ENCODE measurements at regions not wholly inside any gene's neighbourhood (a gene's known extent, or its start where the extent isn't known, plus 50 kb on each side); places are given as distances from the start of the nearest gene placed in this dataset.

GRCh38 chr3:945738-946137 lies 147.1 kb upstream of the CNTN6 start:
- Mint-ChIP-seq H3K27me3 (ENCODE audit: low read depth) (peaks cover 2% of the 10 kb centered on the region), H3K4me3 (no peak overlapping the region), H3K9me3 (peaks cover 3% of the 10 kb centered on the region), H3K4me1 (no peaks in the 10 kb centered on the region), H3K36me3 (ENCODE audit: low read depth) (no peaks in the 10 kb centered on the region), H3K27ac (ENCODE audit: unreplicated experiment) (no peak overlapping the region)
- TF ChIP-seq CTCF (conservative IDR thresholded peaks at IDR 0.05), result no peak
- no peak for DNase-seq (ENCODE audit: low read depth, low spot score)

GRCh38 chr3:952906-953305 lies 139.9 kb upstream of the CNTN6 start:
- Mint-ChIP-seq H3K4me3 (no peak overlapping the region), H3K4me1 (no peaks in the 10 kb centered on the region), H3K27me3 (ENCODE audit: low read depth) (peaks cover 5% of the 10 kb centered on the region), H3K36me3 (ENCODE audit: low read depth) (no peaks in the 10 kb centered on the region), H3K9me3 (no peaks in the 10 kb centered on the region), H3K27ac (ENCODE audit: unreplicated experiment) (no peak overlapping the region)
- DNase-seq (ENCODE audit: low read depth, low spot score), result no peak
- no peak for TF ChIP-seq CTCF (conservative IDR thresholded peaks at IDR 0.05)

- Mint-ChIP-seq H3K36me3 (ENCODE audit: low read depth) (no peaks in the 10 kb centered on the region), H3K27me3 (ENCODE audit: low read depth) (no peaks in the 10 kb centered on the region), H3K4me3 (no peak overlapping the region)
Observed at GRCh38 chr3:963255-963654, 129.6 kb upstream of the CNTN6 start.

GRCh38 chr3:963755-964154 lies 129.1 kb upstream of the CNTN6 start:
- TF ChIP-seq CTCF (conservative IDR thresholded peaks at IDR 0.05), result no peak
- no peaks in the 10 kb centered on the region for H3K4me1 Mint-ChIP-seq
- H3K27ac Mint-ChIP-seq (ENCODE audit: unreplicated experiment), result no peak overlapping the region

More at GRCh38 chr3:963255-963654, 129.6 kb upstream of the CNTN6 start:
- Mint-ChIP-seq H3K9me3 (peaks cover 14% of the 10 kb centered on the region), H3K27ac (ENCODE audit: unreplicated experiment) (no peak overlapping the region), H3K4me1 (no peaks in the 10 kb centered on the region)
- DNase-seq (ENCODE audit: low read depth, low spot score), result no peak
- no peak for TF ChIP-seq CTCF (conservative IDR thresholded peaks at IDR 0.05)

GRCh38 chr3:965826-966225 lies 127.0 kb upstream of the CNTN6 start:
- no peak for DNase-seq (ENCODE audit: low read depth, low spot score)
- peaks cover 6% of the 10 kb centered on the region for H3K9me3 Mint-ChIP-seq
- no peak overlapping the region for H3K27ac Mint-ChIP-seq (ENCODE audit: unreplicated experiment)
- no peak overlapping the region for H3K4me3 Mint-ChIP-seq
- H3K4me1 Mint-ChIP-seq, result no peaks in the 10 kb centered on the region
- H3K36me3 Mint-ChIP-seq (ENCODE audit: low read depth), result no peaks in the 10 kb centered on the region
- no peaks in the 10 kb centered on the region for H3K27me3 Mint-ChIP-seq (ENCODE audit: low read depth)
- no peak for TF ChIP-seq CTCF (conservative IDR thresholded peaks at IDR 0.05)

More at GRCh38 chr3:963755-964154, 129.1 kb upstream of the CNTN6 start:
- Mint-ChIP-seq H3K9me3 (peaks cover 14% of the 10 kb centered on the region), H3K4me3 (no peak overlapping the region), H3K36me3 (ENCODE audit: low read depth) (no peaks in the 10 kb centered on the region), H3K27me3 (ENCODE audit: low read depth) (no peaks in the 10 kb centered on the region)
- no peak for DNase-seq (ENCODE audit: low read depth, low spot score)

- Mint-ChIP-seq H3K36me3 (ENCODE audit: low read depth) (no peaks in the 10 kb centered on the region), H3K27ac (ENCODE audit: unreplicated experiment) (no peak overlapping the region), H3K4me3 (no peak overlapping the region), H3K9me3 (peaks cover 6% of the 10 kb centered on the region), H3K4me1 (no peaks in the 10 kb centered on the region), H3K27me3 (ENCODE audit: low read depth) (no peaks in the 10 kb centered on the region)
- TF ChIP-seq CTCF (conservative IDR thresholded peaks at IDR 0.05), result no peak
- no peak for DNase-seq (ENCODE audit: low read depth, low spot score)
Observed at GRCh38 chr3:966341-966740, 126.5 kb upstream of the CNTN6 start.

Measured in neural crest cell (in vitro differentiated cells).